ENCODE measurements at regions not wholly inside any gene's neighbourhood (a gene's known extent, or its start where the extent isn't known, plus 50 kb on each side); places are given as distances from the start of the nearest gene placed in this dataset.
"Not testable (repeated sequence)": the region's sequence is repeated elsewhere in the genome, so short reads cannot be mapped to it uniquely, and the experiment has no call there.

GRCh38 chr5:117343726-117344125 is 769.1 kb upstream of the SEMA6A start:
- DNase-seq, result not testable (repeated sequence)

GRCh38 chr5:117337064-117337749 is 762.6 kb upstream of the SEMA6A start:
- DNase-seq, result no peak

- DNase-seq, result no peak
Observed at GRCh38 chr5:117336208-117336607, 761.6 kb upstream of the SEMA6A start.

- no peak for DNase-seq
Observed at GRCh38 chr5:117333011-117333410, 758.4 kb upstream of the SEMA6A start.

- DNase-seq, result no peak
Observed at GRCh38 chr5:117332341-117332740, 757.7 kb upstream of the SEMA6A start.

GRCh38 chr5:117327511-117327910 is 752.9 kb upstream of the SEMA6A start:
- DNase-seq, result no peak

- no peak for DNase-seq
Observed at GRCh38 chr5:117326997-117327396, 752.4 kb upstream of the SEMA6A start.

- no peak for DNase-seq
Observed at GRCh38 chr5:117318528-117318927, 743.9 kb upstream of the SEMA6A start.

GRCh38 chr5:117315170-117315569 is 740.5 kb upstream of the SEMA6A start:
- DNase-seq, result no peak

GRCh38 chr5:117304512-117305107 is 730.0 kb upstream of the SEMA6A start:
- not testable (repeated sequence) for DNase-seq

- no peak for DNase-seq
Observed at GRCh38 chr5:117302949-117303348, 728.3 kb upstream of the SEMA6A start.

- no peak for DNase-seq
Observed at GRCh38 chr5:117302473-117302872, 727.9 kb upstream of the SEMA6A start.

GRCh38 chr5:117299936-117300328 is 725.3 kb upstream of the SEMA6A start:
- no peak for DNase-seq

- no peak for DNase-seq
Observed at GRCh38 chr5:117299224-117299935, 724.8 kb upstream of the SEMA6A start.

- no peak for DNase-seq
Observed at GRCh38 chr5:117296872-117297271, 722.2 kb upstream of the SEMA6A start.

GRCh38 chr5:117295941-117296340 is 721.3 kb upstream of the SEMA6A start:
- no peak for DNase-seq

- no peak for DNase-seq
Observed at GRCh38 chr5:117286813-117287212, 712.2 kb upstream of the SEMA6A start.

- no peak for DNase-seq
Observed at GRCh38 chr5:117271656-117272055, 697.0 kb upstream of the SEMA6A start.

GRCh38 chr5:117266280-117266679 is 691.7 kb upstream of the SEMA6A start:
- DNase-seq, result no peak

GRCh38 chr5:117263231-117263630 is 688.6 kb upstream of the SEMA6A start:
- DNase-seq, result no peak

- no peak for DNase-seq
Observed at GRCh38 chr5:117262572-117263131, 688.0 kb upstream of the SEMA6A start.

- DNase-seq, result no peak
Observed at GRCh38 chr5:117261948-117262571, 687.4 kb upstream of the SEMA6A start.
